ENCODE measurements at regions not wholly inside any gene's neighbourhood (a gene's known extent, or its start where the extent isn't known, plus 50 kb on each side); places are given as distances from the start of the nearest gene placed in this dataset.

- in situ Hi-C loops (cut with HindIII; ENCODE audit: low sequenced_read_pairs): no loop called here
- H3K4me3 ChIP-seq (ENCODE audit: low read depth, low read length): no peak overlapping the region
- TF ChIP-seq CTCF (IDR thresholded peaks at IDR 0.05; ENCODE audit: low read depth, low read length, missing control alignments): no peak
- no peak for DNase-seq (ENCODE audit: low read depth)
These were observed 111.3 kb upstream of the PAX6 start for GRCh38 chr11:31922450-31922849.

DNA sequence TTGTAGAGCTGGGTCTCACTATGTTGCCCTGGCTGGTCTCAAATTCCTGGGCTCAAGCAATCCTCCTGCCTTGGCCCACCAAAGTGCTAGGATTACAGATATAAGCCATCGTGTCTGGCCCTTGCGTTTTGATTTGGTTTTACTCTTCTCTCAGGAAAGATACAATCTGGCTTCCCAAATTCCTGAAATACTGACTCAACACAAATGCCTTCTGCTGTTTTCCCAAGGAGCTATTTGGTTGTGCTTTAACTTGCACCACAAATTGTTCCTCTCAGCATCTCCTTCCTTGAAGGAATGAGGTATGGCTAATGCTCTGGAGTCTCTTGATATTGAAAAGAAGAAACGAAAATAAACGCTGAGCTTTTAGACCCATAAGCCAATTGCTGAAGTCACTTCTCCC lies 110.0 kb upstream of the PAX6 start:
- TF ChIP-seq CTCF (IDR thresholded peaks at IDR 0.05; ENCODE audit: low read depth, low read length, missing control alignments): no peak
- H3K4me3 ChIP-seq (ENCODE audit: low read depth, low read length): no peak overlapping the region
- in situ Hi-C loops (cut with HindIII; ENCODE audit: low sequenced_read_pairs): no loop called here
- peak; percentile 24 for DNase-seq (ENCODE audit: low read depth)

GRCh38 chr11:31919175-31919574 lies 108.1 kb upstream of the PAX6 start:
- DNase-seq (ENCODE audit: low read depth): no peak
- in situ Hi-C loops (cut with HindIII; ENCODE audit: low sequenced_read_pairs): no loop called here
- H3K4me3 ChIP-seq (ENCODE audit: low read depth, low read length): no peak overlapping the region
- TF ChIP-seq CTCF (IDR thresholded peaks at IDR 0.05; ENCODE audit: low read depth, low read length, missing control alignments): no peak

- in situ Hi-C loops (cut with HindIII; ENCODE audit: low sequenced_read_pairs): no loop called here
These were observed 104.7 kb upstream of the PAX6 start for GRCh38 chr11:31915867-31916266.

DNA sequence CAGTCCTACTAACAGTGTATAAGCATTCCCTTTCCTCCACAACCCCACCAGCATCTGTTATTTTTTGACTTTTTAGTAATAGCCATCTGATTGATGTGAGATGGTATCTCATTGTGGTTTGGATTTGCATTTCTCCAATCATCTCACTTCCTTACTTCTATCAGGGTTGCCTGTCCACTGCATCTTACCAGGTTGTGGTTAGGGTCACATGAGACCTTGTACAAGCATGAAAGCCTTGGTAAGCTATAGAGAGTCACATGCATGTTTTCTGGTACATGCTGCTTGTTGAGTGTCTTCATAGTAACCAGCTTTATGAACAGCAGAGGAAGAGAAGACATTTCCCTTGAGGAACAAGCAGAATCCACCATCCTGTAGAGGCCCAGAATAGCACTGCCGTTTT lies 102.9 kb upstream of the PAX6 start:
- in situ Hi-C loops (cut with HindIII; ENCODE audit: low sequenced_read_pairs): no loop called here
- no peak for TF ChIP-seq CTCF (IDR thresholded peaks at IDR 0.05; ENCODE audit: low read depth, low read length, missing control alignments)
- DNase-seq (ENCODE audit: low read depth): no peak
- H3K4me3 ChIP-seq (ENCODE audit: low read depth, low read length): no peak overlapping the region

More at GRCh38 chr11:31915867-31916266, 104.7 kb upstream of the PAX6 start:
- TF ChIP-seq CTCF (IDR thresholded peaks at IDR 0.05; ENCODE audit: low read depth, low read length, missing control alignments): no peak
- H3K4me3 ChIP-seq (ENCODE audit: low read depth, low read length): no peak overlapping the region
- no peak for DNase-seq (ENCODE audit: low read depth)

- H3K4me3 ChIP-seq (ENCODE audit: low read depth, low read length): no peak overlapping the region
- DNase-seq (ENCODE audit: low read depth): no peak
- no peak for TF ChIP-seq CTCF (IDR thresholded peaks at IDR 0.05; ENCODE audit: low read depth, low read length, missing control alignments)
- in situ Hi-C loops (cut with HindIII; ENCODE audit: low sequenced_read_pairs): no loop called here
These were observed 101.7 kb upstream of the PAX6 start for GRCh38 chr11:31912808-31913207.

Data from astrocyte of the cerebellum (primary cell).